ENCODE measurements at regions not wholly inside any gene's neighbourhood (a gene's known extent, or its start where the extent isn't known, plus 50 kb on each side); places are given as distances from the start of the nearest gene placed in this dataset.

- no peak for DNase-seq (ENCODE audit: unreplicated experiment)
- H3K36me3 Mint-ChIP-seq (ENCODE audit: insufficient read depth, unreplicated experiment): peaks cover 64% of the 10 kb centered on the region
- intact Hi-C loops (cut with micrococcal nuclease): no loop called here
- H3K4me1 Mint-ChIP-seq (ENCODE audit: insufficient read depth, unreplicated experiment): no peaks in the 10 kb centered on the region
- CTCF ChIA-PET: interaction anchor here (0.6 to 1.4 kb wide), 6 partner anchors 10 to 170 kb away, joined by 3 to 7 read pairs (median 3); no protein-coding TSS in a partner anchor
- H3K27ac Mint-ChIP-seq (ENCODE audit: low read depth, unreplicated experiment): no peak overlapping the region
- H3K27me3 Mint-ChIP-seq (ENCODE audit: insufficient read depth, unreplicated experiment): no peaks in the 10 kb centered on the region
- TF ChIP-seq, protein P1, sequence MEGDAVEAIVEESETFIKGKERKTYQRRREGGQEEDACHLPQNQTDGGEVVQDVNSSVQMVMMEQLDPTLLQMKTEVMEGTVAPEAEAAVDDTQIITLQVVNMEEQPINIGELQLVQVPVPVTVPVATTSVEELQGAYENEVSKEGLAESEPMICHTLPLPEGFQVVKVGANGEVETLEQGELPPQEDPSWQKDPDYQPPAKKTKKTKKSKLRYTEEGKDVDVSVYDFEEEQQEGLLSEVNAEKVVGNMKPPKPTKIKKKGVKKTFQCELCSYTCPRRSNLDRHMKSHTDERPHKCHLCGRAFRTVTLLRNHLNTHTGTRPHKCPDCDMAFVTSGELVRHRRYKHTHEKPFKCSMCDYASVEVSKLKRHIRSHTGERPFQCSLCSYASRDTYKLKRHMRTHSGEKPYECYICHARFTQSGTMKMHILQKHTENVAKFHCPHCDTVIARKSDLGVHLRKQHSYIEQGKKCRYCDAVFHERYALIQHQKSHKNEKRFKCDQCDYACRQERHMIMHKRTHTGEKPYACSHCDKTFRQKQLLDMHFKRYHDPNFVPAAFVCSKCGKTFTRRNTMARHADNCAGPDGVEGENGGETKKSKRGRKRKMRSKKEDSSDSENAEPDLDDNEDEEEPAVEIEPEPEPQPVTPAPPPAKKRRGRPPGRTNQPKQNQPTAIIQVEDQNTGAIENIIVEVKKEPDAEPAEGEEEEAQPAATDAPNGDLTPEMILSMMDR (IDR thresholded peaks at IDR 0.05; ENCODE audit: unreplicated experiment): no peak
- H3K4me3 Mint-ChIP-seq (ENCODE audit: unreplicated experiment): no peak overlapping the region
- BruUV-seq (replicated peaks): no TSS peak
- POLR2A ChIA-PET: interaction anchor here (1.4 kb wide), 1 partner anchor 14 kb away, joined by 3 read pairs; no protein-coding TSS in a partner anchor
- no peaks in the 10 kb centered on the region for H3K9me3 Mint-ChIP-seq (ENCODE audit: unreplicated experiment)
These were observed 125.4 kb upstream of the CCDC54 start for GRCh38 chr3:107251819-107252218.

DNA sequence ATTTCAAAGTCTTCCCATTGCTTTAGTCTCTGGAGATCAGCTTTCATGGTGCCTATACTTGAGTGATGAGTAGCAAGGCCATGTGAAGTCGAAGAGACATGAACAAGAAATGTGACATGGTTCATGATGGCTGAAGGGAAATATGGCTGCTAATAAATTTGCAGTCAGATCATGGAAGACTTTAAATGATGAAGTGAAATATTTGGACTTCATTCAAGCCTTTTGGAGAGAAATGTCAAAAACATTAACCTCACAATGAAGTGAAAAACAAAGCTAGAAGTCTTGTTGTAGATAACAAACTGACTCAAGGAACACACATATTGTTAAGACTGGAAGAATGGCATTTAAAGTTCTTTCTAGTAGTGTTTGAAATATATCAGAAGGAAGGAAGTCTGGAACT lies 120.3 kb upstream of the CCDC54 start:
- H3K4me1 Mint-ChIP-seq (ENCODE audit: insufficient read depth, unreplicated experiment): peaks cover 5% of the 10 kb centered on the region
- TF ChIP-seq, protein P1 (IDR thresholded peaks at IDR 0.05; ENCODE audit: unreplicated experiment): no peak
- intact Hi-C loops (cut with micrococcal nuclease): no loop called here
- DNase-seq (ENCODE audit: unreplicated experiment): no peak
- no peaks in the 10 kb centered on the region for H3K9me3 Mint-ChIP-seq (ENCODE audit: unreplicated experiment)
- H3K4me3 Mint-ChIP-seq (ENCODE audit: unreplicated experiment): no peak overlapping the region
- no peaks in the 10 kb centered on the region for H3K27me3 Mint-ChIP-seq (ENCODE audit: insufficient read depth, unreplicated experiment)
- POLR2A ChIA-PET: no interaction called here
- H3K27ac Mint-ChIP-seq (ENCODE audit: low read depth, unreplicated experiment): no peak overlapping the region
- BruUV-seq (replicated peaks): no TSS peak
- H3K36me3 Mint-ChIP-seq (ENCODE audit: insufficient read depth, unreplicated experiment): peaks cover 14% of the 10 kb centered on the region
- CTCF ChIA-PET: interaction anchor here (0.6 kb wide), 1 partner anchor 1365 kb away, joined by 3 read pairs; no protein-coding TSS in a partner anchor

DNA sequence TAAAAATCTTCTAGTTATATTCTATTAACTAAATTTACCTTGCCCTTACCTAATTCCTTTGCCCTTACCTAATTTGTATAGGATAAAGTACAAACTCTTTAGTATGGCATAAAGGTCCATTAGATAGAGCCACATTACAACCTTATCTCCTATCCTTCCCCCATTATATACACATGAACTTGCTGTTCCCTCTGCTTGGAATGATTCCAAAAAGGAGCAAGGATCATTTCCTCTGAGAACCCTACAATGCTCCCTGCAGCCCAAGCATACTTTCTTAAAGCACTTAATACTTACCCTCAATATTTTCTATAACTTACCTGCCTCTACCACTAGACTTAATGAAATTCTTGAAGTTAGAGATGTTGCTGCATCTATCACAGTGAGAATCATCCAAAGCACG lies 118.9 kb upstream of the CCDC54 start:
- Mint-ChIP-seq H3K9me3 (ENCODE audit: unreplicated experiment) (no peaks in the 10 kb centered on the region), H3K27me3 (ENCODE audit: insufficient read depth, unreplicated experiment) (no peaks in the 10 kb centered on the region), H3K27ac (ENCODE audit: low read depth, unreplicated experiment) (no peak overlapping the region), H3K36me3 (ENCODE audit: insufficient read depth, unreplicated experiment) (peaks cover 4% of the 10 kb centered on the region), H3K4me1 (ENCODE audit: insufficient read depth, unreplicated experiment) (peaks cover 5% of the 10 kb centered on the region), H3K4me3 (ENCODE audit: unreplicated experiment) (no peak overlapping the region)
- TF ChIP-seq, protein P1 (IDR thresholded peaks at IDR 0.05; ENCODE audit: unreplicated experiment): no peak
- CTCF ChIA-PET: no interaction called here
- no TSS peak for BruUV-seq (replicated peaks)
- DNase-seq (ENCODE audit: unreplicated experiment): no peak
- POLR2A ChIA-PET: interaction anchor here (0.9 kb wide), 1 partner anchor 21 kb away, joined by 4 read pairs; no protein-coding TSS in a partner anchor
- intact Hi-C loops (cut with micrococcal nuclease): no loop called here

GRCh38 chr3:107260207-107260606 lies 117.0 kb upstream of the CCDC54 start:
- Mint-ChIP-seq H3K36me3 (ENCODE audit: insufficient read depth, unreplicated experiment) (peaks cover 4% of the 10 kb centered on the region), H3K4me1 (ENCODE audit: insufficient read depth, unreplicated experiment) (peaks cover 19% of the 10 kb centered on the region), H3K27ac (ENCODE audit: low read depth, unreplicated experiment) (no peak overlapping the region), H3K9me3 (ENCODE audit: unreplicated experiment) (no peaks in the 10 kb centered on the region), H3K4me3 (ENCODE audit: unreplicated experiment) (no peak overlapping the region), H3K27me3 (ENCODE audit: insufficient read depth, unreplicated experiment) (no peaks in the 10 kb centered on the region)
- BruUV-seq (replicated peaks): no TSS peak
- POLR2A ChIA-PET: interaction anchor here (0.7 to 0.9 kb wide), 2 partner anchors 9 to 49 kb away, joined by 3 to 4 read pairs; no protein-coding TSS in a partner anchor
- DNase-seq (ENCODE audit: unreplicated experiment): no peak
- CTCF ChIA-PET: interaction anchor here (0.6 to 1.8 kb wide), 5 partner anchors 12 to 381 kb away, joined by 3 to 8 read pairs (median 3); no protein-coding TSS in a partner anchor
- intact Hi-C loops (cut with micrococcal nuclease): no loop called here
- TF ChIP-seq, protein P1 (IDR thresholded peaks at IDR 0.05; ENCODE audit: unreplicated experiment): no peak
